ENCODE measurements at regions not wholly inside any gene's neighbourhood (a gene's known extent, or its start where the extent isn't known, plus 50 kb on each side); places are given as distances from the start of the nearest gene placed in this dataset.

DNA sequence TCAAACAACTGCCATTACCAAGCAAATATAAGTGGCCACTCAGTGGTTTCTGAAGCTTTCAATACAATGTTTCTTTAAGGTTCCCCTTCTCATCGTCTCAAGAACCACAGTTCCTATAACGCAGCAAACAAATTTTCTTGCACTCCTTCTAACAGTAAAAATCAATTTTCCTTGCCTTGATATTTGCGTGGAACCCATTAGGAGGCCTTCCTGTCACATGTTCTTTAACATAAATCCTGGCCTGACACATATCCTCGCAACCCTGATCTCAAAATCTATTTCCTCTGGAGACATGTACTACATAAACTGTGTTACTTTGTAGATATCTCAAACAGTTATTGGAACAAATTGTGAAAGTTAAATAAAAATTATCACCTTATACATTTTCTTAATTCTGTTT lies 65.9 kb upstream of the MANEA start:
- TF ChIP-seq, protein P1, sequence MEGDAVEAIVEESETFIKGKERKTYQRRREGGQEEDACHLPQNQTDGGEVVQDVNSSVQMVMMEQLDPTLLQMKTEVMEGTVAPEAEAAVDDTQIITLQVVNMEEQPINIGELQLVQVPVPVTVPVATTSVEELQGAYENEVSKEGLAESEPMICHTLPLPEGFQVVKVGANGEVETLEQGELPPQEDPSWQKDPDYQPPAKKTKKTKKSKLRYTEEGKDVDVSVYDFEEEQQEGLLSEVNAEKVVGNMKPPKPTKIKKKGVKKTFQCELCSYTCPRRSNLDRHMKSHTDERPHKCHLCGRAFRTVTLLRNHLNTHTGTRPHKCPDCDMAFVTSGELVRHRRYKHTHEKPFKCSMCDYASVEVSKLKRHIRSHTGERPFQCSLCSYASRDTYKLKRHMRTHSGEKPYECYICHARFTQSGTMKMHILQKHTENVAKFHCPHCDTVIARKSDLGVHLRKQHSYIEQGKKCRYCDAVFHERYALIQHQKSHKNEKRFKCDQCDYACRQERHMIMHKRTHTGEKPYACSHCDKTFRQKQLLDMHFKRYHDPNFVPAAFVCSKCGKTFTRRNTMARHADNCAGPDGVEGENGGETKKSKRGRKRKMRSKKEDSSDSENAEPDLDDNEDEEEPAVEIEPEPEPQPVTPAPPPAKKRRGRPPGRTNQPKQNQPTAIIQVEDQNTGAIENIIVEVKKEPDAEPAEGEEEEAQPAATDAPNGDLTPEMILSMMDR (IDR thresholded peaks at IDR 0.05), result no peak
- no peak for TF ChIP-seq POLR2AphosphoS5 (IDR thresholded peaks at IDR 0.05)
- TF ChIP-seq EP300 (IDR thresholded peaks at IDR 0.05), result no peak
- no peak for TF ChIP-seq POLR2A (IDR thresholded peaks at IDR 0.05)
- Histone ChIP-seq H3K36me3 (no peaks in the 10 kb centered on the region), H3K27ac (no peak overlapping the region), H3K4me3 (no peak overlapping the region), H3K4me1 (no peaks in the 10 kb centered on the region), H3K9me3 (no peaks in the 10 kb centered on the region), H3K27me3 (no peaks in the 10 kb centered on the region)
- WGBS, result 34% methylated on average over 4 of the region's 4 CpGs
- DNase-seq (ENCODE audit: low spot score in 2 of 2), result no peak

GRCh38 chr6:95515975-95516374 lies 61.4 kb upstream of the MANEA start:
- WGBS, result 40% methylated on average over 2 of the region's 2 CpGs
- no peak overlapping the region for H3K4me3 ChIP-seq
- TF ChIP-seq EP300 (IDR thresholded peaks at IDR 0.05) (no peak), POLR2A (IDR thresholded peaks at IDR 0.05) (no peak), POLR2AphosphoS5 (IDR thresholded peaks at IDR 0.05) (no peak)
- TF ChIP-seq, protein P1 (IDR thresholded peaks at IDR 0.05), result no peak
- H3K4me1 ChIP-seq, result no peaks in the 10 kb centered on the region
- no peak overlapping the region for H3K27ac ChIP-seq
- no peak for DNase-seq (ENCODE audit: low spot score in 2 of 2)
- H3K36me3 ChIP-seq, result no peaks in the 10 kb centered on the region
- H3K9me3 ChIP-seq, result no peaks in the 10 kb centered on the region
- no peaks in the 10 kb centered on the region for H3K27me3 ChIP-seq

DNA sequence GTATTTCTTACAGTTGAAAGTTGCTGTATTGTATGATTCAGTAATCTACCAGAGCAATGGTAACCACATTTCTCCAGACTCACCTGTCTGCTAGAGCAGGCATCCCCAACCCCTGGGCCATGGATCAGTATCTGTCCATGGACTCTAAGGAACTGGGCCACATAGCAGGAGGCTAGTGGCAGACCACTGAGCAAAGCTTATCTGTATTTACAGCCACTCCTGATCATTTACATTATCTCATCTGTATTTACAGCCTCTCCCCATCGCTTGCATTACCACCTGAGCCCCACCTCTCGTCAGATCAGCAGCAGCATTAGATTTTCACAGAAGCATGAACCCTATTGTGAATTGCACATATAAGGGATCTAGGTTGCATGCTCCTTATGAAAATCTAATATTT lies 60.3 kb upstream of the MANEA start:
- no peak overlapping the region for H3K27ac ChIP-seq
- WGBS, result 70% methylated on average over 2 of the region's 2 CpGs
- H3K27me3 ChIP-seq, result no peaks in the 10 kb centered on the region
- H3K4me3 ChIP-seq, result no peak overlapping the region
- no peaks in the 10 kb centered on the region for H3K9me3 ChIP-seq
- H3K4me1 ChIP-seq, result no peaks in the 10 kb centered on the region
- no peaks in the 10 kb centered on the region for H3K36me3 ChIP-seq
- DNase-seq (ENCODE audit: low spot score in 2 of 2), result no peak
- TF ChIP-seq EP300 (IDR thresholded peaks at IDR 0.05), result no peak
- TF ChIP-seq, protein P1 (IDR thresholded peaks at IDR 0.05), result no peak
- no peak for TF ChIP-seq POLR2AphosphoS5 (IDR thresholded peaks at IDR 0.05)
- no peak for TF ChIP-seq POLR2A (IDR thresholded peaks at IDR 0.05)

DNA sequence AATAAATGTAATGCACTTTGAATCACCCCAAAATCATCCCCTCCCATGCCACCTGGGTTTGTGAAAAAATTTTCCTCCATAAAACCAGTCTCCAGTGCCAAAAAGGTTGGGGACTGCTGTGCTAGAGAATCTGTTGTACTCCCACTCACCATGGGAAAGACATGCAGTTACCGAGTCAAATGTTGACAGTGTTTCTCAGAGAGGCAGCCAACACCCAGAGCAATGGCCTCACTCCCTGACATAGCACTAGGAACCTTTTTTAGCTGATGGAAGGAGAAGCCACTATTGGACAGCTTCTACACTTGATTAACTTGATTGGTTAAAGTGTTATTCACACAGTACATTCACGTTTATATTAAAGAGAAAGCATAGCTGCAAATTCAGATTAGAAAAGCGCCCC lies 59.8 kb upstream of the MANEA start:
- no peak for TF ChIP-seq EP300 (IDR thresholded peaks at IDR 0.05)
- no peak for TF ChIP-seq POLR2A (IDR thresholded peaks at IDR 0.05)
- TF ChIP-seq POLR2AphosphoS5 (IDR thresholded peaks at IDR 0.05), result no peak
- TF ChIP-seq, protein P1 (IDR thresholded peaks at IDR 0.05), result no peak
- DNase-seq (ENCODE audit: low spot score in 2 of 2), result no peak
- no peaks in the 10 kb centered on the region for H3K27me3 ChIP-seq
- H3K27ac ChIP-seq, result no peak overlapping the region
- H3K9me3 ChIP-seq, result no peaks in the 10 kb centered on the region
- 55% methylated on average over 3 of the region's 3 CpGs for WGBS
- no peak overlapping the region for H3K4me3 ChIP-seq
- no peaks in the 10 kb centered on the region for H3K4me1 ChIP-seq
- no peaks in the 10 kb centered on the region for H3K36me3 ChIP-seq

- WGBS, result 86% methylated on average over 10 of the region's 15 CpGs
- Histone ChIP-seq H3K27me3 (no peaks in the 10 kb centered on the region), H3K4me3 (no peak overlapping the region), H3K27ac (no peak overlapping the region), H3K9me3 (no peaks in the 10 kb centered on the region), H3K4me1 (no peaks in the 10 kb centered on the region), H3K36me3 (no peaks in the 10 kb centered on the region)
- peak in 1 of 2 donors; percentile 43 for DNase-seq (ENCODE audit: low spot score in 2 of 2)
- TF ChIP-seq EP300 (IDR thresholded peaks at IDR 0.05), result no peak
- no peak for TF ChIP-seq POLR2A (IDR thresholded peaks at IDR 0.05)
- no peak for TF ChIP-seq POLR2AphosphoS5 (IDR thresholded peaks at IDR 0.05)
- TF ChIP-seq, protein P1 (IDR thresholded peaks at IDR 0.05), result no peak
Observed at GRCh38 chr6:95518630-95519227, 58.6 kb upstream of the MANEA start.

Data from suprapubic skin (tissue), 4 donors.